ENCODE measurements at regions not wholly inside any gene's neighbourhood (a gene's known extent, or its start where the extent isn't known, plus 50 kb on each side); places are given as distances from the start of the nearest gene placed in this dataset.

- Mint-ChIP-seq H3K4me3 (no peak overlapping the region), H3K9me3 (peaks cover 22% of the 10 kb centered on the region)
Measured at GRCh38 chr2:6730003-6730402, 135.7 kb downstream of the CMPK2 start.

GRCh38 chr2:6730649-6731532 lies 134.8 kb downstream of the CMPK2 start:
- Histone ChIP-seq H3K79me2 (ENCODE audit: low read depth) (no peaks in the 10 kb centered on the region), H2AFZ (replicated peaks) (no peak overlapping the region), H3K27ac (no peak overlapping the region), H3K4me1 (no peaks in the 10 kb centered on the region), H3K4me2 (no peak overlapping the region), H3K36me3 (no peaks in the 10 kb centered on the region), H3K9me3 (ENCODE audit: low read depth) (no peaks in the 10 kb centered on the region), H3K4me3 (no peak overlapping the region), H3F3A (ENCODE audit: low read depth) (no peaks in the 10 kb centered on the region), H3K9ac (no peak overlapping the region), H4K20me1 (ENCODE audit: low read depth) (no peaks in the 10 kb centered on the region), H3K27me3 (no peaks in the 10 kb centered on the region)
- peaks cover 6% of the 10 kb centered on the region for H3K27me3 Mint-ChIP-seq (ENCODE audit: insufficient read depth, low read depth)
- H3K4me1 Mint-ChIP-seq = peaks cover 15% of the 10 kb centered on the region
- no peak for DNase-seq (ENCODE audit: low spot score)
- H3K9me3 Mint-ChIP-seq = peaks cover 22% of the 10 kb centered on the region
- H3K36me3 Mint-ChIP-seq = no peaks in the 10 kb centered on the region
- no peak for TF ChIP-seq CTCF (IDR thresholded peaks at IDR 0.05)
- no peak for TF ChIP-seq EZH2phosphoT487 (IDR thresholded peaks at IDR 0.05)
- TF ChIP-seq EZH2 (IDR thresholded peaks at IDR 0.05) = no peak
- peak overlapping the region; percentile 34 for H3K4me3 Mint-ChIP-seq
- peak overlapping the region; percentile 38 for H3K27ac Mint-ChIP-seq

More at GRCh38 chr2:6730003-6730402, 135.7 kb downstream of the CMPK2 start:
- Mint-ChIP-seq H3K36me3 (no peaks in the 10 kb centered on the region), H3K27me3 (ENCODE audit: insufficient read depth, low read depth) (peaks cover 6% of the 10 kb centered on the region), H3K4me1 (peaks cover 18% of the 10 kb centered on the region), H3K27ac (no peak overlapping the region)
- Histone ChIP-seq H4K20me1 (ENCODE audit: low read depth) (no peaks in the 10 kb centered on the region), H3K4me3 (no peak overlapping the region), H3K79me2 (ENCODE audit: low read depth) (no peaks in the 10 kb centered on the region), H2AFZ (replicated peaks) (no peak overlapping the region), H3K4me2 (no peak overlapping the region), H3F3A (ENCODE audit: low read depth) (no peaks in the 10 kb centered on the region), H3K27ac (no peak overlapping the region), H3K4me1 (no peaks in the 10 kb centered on the region), H3K9ac (no peak overlapping the region), H3K36me3 (no peaks in the 10 kb centered on the region), H3K9me3 (ENCODE audit: low read depth) (no peaks in the 10 kb centered on the region), H3K27me3 (no peaks in the 10 kb centered on the region)
- TF ChIP-seq CTCF (IDR thresholded peaks at IDR 0.05) = no peak
- no peak for TF ChIP-seq EZH2phosphoT487 (IDR thresholded peaks at IDR 0.05)
- TF ChIP-seq EZH2 (IDR thresholded peaks at IDR 0.05) = no peak
- DNase-seq (ENCODE audit: low spot score) = no peak

GRCh38 chr2:6739547-6739946 lies 126.2 kb downstream of the CMPK2 start:
- Histone ChIP-seq H3K79me2 (ENCODE audit: low read depth) (no peaks in the 10 kb centered on the region), H3F3A (ENCODE audit: low read depth) (no peaks in the 10 kb centered on the region), H3K27ac (no peak overlapping the region), H3K36me3 (no peaks in the 10 kb centered on the region), H3K9ac (no peak overlapping the region), H3K4me3 (no peak overlapping the region), H2AFZ (replicated peaks) (peak overlapping the region; percentile 9), H3K27me3 (no peaks in the 10 kb centered on the region), H4K20me1 (ENCODE audit: low read depth) (no peaks in the 10 kb centered on the region), H3K9me3 (ENCODE audit: low read depth) (no peaks in the 10 kb centered on the region), H3K4me1 (no peaks in the 10 kb centered on the region), H3K4me2 (no peak overlapping the region)
- no peak for DNase-seq (ENCODE audit: low spot score)
- Mint-ChIP-seq H3K36me3 (no peaks in the 10 kb centered on the region), H3K9me3 (peaks cover 2% of the 10 kb centered on the region), H3K4me1 (peaks cover 3% of the 10 kb centered on the region), H3K27me3 (ENCODE audit: insufficient read depth, low read depth) (peaks cover 2% of the 10 kb centered on the region), H3K27ac (no peak overlapping the region), H3K4me3 (no peak overlapping the region)
- TF ChIP-seq CTCF (IDR thresholded peaks at IDR 0.05) (no peak), EZH2phosphoT487 (IDR thresholded peaks at IDR 0.05) (no peak), EZH2 (IDR thresholded peaks at IDR 0.05) (no peak)

Data from neural progenitor cell (in vitro differentiated cells).